K562 (cell line): ENCODE measurements at regions not wholly inside any gene's neighbourhood (a gene's known extent, or its start where the extent isn't known, plus 50 kb on each side); places are given as distances from the start of the nearest gene placed in this dataset.

Experiments used
- ATAC-seq: fragments of 200-7000 bp; cut with Tn5 transposase; 3 replicates; pipeline ENCODE4 v1.9.1; 2020; ENCODE audit warnings: moderate library complexity
- BruUV-seq: library from RNA; stranded (reverse); fragments of 400-500 nt; replicated peaks from 2 replicates; lab custom pipeline; 2021; lab: Mats Ljungman, UMichigan
- CTCF ChIA-PET: fragments of 300-600 bp; formaldehyde crosslinking; extraction: SDS; loops from one replicate; lab custom pipeline; 2021; ENCODE audit warnings: low intra/inter-chr PET ratio; lab: Yijun Ruan, JAX
- POLR2A ChIA-PET: fragments of 300-600, 350-650 bp; sonication (Branson Sonifier 250); formaldehyde crosslinking; extraction: SDS; loops from one replicate; lab custom pipeline; 2021; ENCODE audit warnings: antibody characterized with exemption, inconsistent platforms; lab: Yijun Ruan, JAX
- DNase-seq, 4 experiments: peaks; one replicate each; pipeline versions ENCODE4 v3.0.0 to v3.0.0-alpha.2; 2011 to 2018; ENCODE audit warnings: low spot score in 3 of 4, mixed read lengths in 3 of 4; ENCODE audit errors: extremely low read depth in 1 of 4
- FAIRE-seq: peaks from 2 replicates; lab custom pipeline; 2011; peaks lifted over from hg19 to GRCh38; lab: Jason Lieb, UNC
- H2AFZ ChIP-seq: 2 replicates; pipeline ENCODE4 v1.6.0; 2011; ENCODE audit warnings: low read depth, low read length, control low read depth, inconsistent platforms
- H3K27ac ChIP-seq: fragments of 200-600 bp; 3 replicates; pipeline ENCODE4 v1.8.0; 2011; ENCODE audit warnings: low read depth, mild to moderate bottlenecking, control low read depth, inconsistent platforms, low read length, moderate library complexity, mixed read lengths; ENCODE audit errors: extremely low read depth
- H3K27me3 ChIP-seq, 2 experiments: fragments of 300-600 bp in 1 of 2; 2 replicates in 1 of 2; 3 replicates in 1 of 2; pipeline versions ENCODE4 v1.6.0 to v1.8.0; 2011; ENCODE audit warnings: inconsistent platforms in 2 of 2, low read length in 2 of 2, mild to moderate bottlenecking in 1 of 2, mixed read lengths in 1 of 2, moderate library complexity in 1 of 2; ENCODE audit not compliant: control insufficient read depth in 2 of 2, insufficient read depth in 2 of 2
- H3K36me3 ChIP-seq: fragments of 300-600 bp; 3 replicates; pipeline ENCODE4 v1.8.0; 2011; ENCODE audit warnings: mild to moderate bottlenecking, low read length, inconsistent platforms; ENCODE audit not compliant: control insufficient read depth, insufficient read depth
- H3K4me1 ChIP-seq, 2 experiments: fragments of 200-600 bp in 1 of 2; replicated peaks in 1 of 2; 2 replicates in 1 of 2; 3 replicates in 1 of 2; pipeline versions ENCODE4 v1.5.1 to v1.8.0; 2011; ENCODE audit warnings: inconsistent platforms in 2 of 2, low read length in 2 of 2, mild to moderate bottlenecking in 1 of 2, mixed read lengths in 1 of 2, moderate library complexity in 1 of 2; ENCODE audit not compliant: control insufficient read depth in 2 of 2, insufficient read depth in 2 of 2
- H3K4me2 ChIP-seq: 2 replicates; pipeline ENCODE4 v1.6.1; 2011; ENCODE audit warnings: low read length, control low read depth, inconsistent platforms, mixed read lengths; ENCODE audit not compliant: insufficient read depth
- H3K4me3 ChIP-seq: fragments of 200-600 bp; sonication (generic), shearing (Covaris generic); 2 replicates; pipeline ENCODE4 v1.5.1; 2016; ENCODE audit warnings: control low read depth, inconsistent platforms
- H3K79me2 ChIP-seq: fragments of 200-600 bp; 3 replicates; pipeline ENCODE4 v1.8.0; 2011; ENCODE audit warnings: low read length, inconsistent platforms; ENCODE audit not compliant: control insufficient read depth, insufficient read depth
- H3K9ac ChIP-seq, 2 experiments: 2 replicates each; pipeline versions ENCODE4 v1.6.0 to v1.6.1; 2011; ENCODE audit warnings: low read depth in 2 of 2, low read length in 2 of 2, control low read depth in 1 of 2, inconsistent platforms in 1 of 2, mild to moderate bottlenecking in 1 of 2, mixed read lengths in 1 of 2; ENCODE audit not compliant: insufficient read depth in 1 of 2
- H3K9me1 ChIP-seq: one replicate; pipeline ENCODE4 v1.6.0; 2011; ENCODE audit warnings: inconsistent platforms, mild to moderate bottlenecking, low read length, moderate library complexity; ENCODE audit not compliant: control insufficient read depth, insufficient read depth
- H3K9me3 ChIP-seq: replicated peaks from 2 replicates; pipeline ENCODE4 v1.5.1; 2011; ENCODE audit warnings: low read depth, low read length, inconsistent platforms; ENCODE audit not compliant: control insufficient read depth, insufficient read depth
- H4K20me1 ChIP-seq: replicated peaks from 2 replicates; pipeline ENCODE4 v1.6.1; 2011; ENCODE audit warnings: low read length, inconsistent platforms, mixed read lengths; ENCODE audit not compliant: control insufficient read depth, insufficient read depth
- ELK3 ChIP-seq: fragments of 450-650 bp; formaldehyde crosslinking; IDR thresholded peaks from 2 replicates; pipeline ENCODE4 v1.4.0; 2020; ENCODE audit warnings: mild to moderate bottlenecking
- SMARCB1 ChIP-seq: IDR thresholded peaks from 2 replicates; pipeline ENCODE4 v1.6.1; 2011; ENCODE audit warnings: improper control_type of control experiment, low read depth; ENCODE audit not compliant: insufficient read length
- TCF15 ChIP-seq: fragments of 250-450 bp; sonication (Bioruptor Pico); IDR thresholded peaks from 2 replicates; pipeline ENCODE4 v1.8.0; 2022; ENCODE audit warnings: moderate library complexity, mild to moderate bottlenecking, inconsistent platforms
- THRAP3 ChIP-seq: fragments of 450-650 bp; IDR thresholded peaks from 2 replicates; pipeline ENCODE4 v1.6.1; 2016; ENCODE audit warnings: mild to moderate bottlenecking, inconsistent platforms, borderline replicate concordance
- USF2 ChIP-seq: sonication (generic); formaldehyde crosslinking; IDR thresholded peaks from 2 replicates; pipeline ENCODE4 v1.5.0; 2020; ENCODE audit warnings: missing genetic modification reagents
- ZNF224 ChIP-seq: sonication (generic); formaldehyde crosslinking; IDR thresholded peaks from 2 replicates; pipeline ENCODE4 v1.8.0; 2022; ENCODE audit warnings: mild to moderate bottlenecking, missing genetic modification reagents
- ZNF282 ChIP-seq: sonication (generic); formaldehyde crosslinking; IDR thresholded peaks from 2 replicates; pipeline ENCODE4 v1.8.1; 2023; ENCODE audit warnings: missing genetic modification reagents
- WGBS: fragments of 100-300 bp; shearing (Covaris generic); methylation state at CpG from one replicate; pipeline ENCODE4 v1.1.6; 2016; ENCODE audit warnings: low coverage, mixed read lengths; ENCODE audit not compliant: insufficient coverage; ENCODE audit errors: missing lambda C conversion rate; 5-methylcytosine and 5-hydroxymethylcytosine counted together
- in situ Hi-C: fragments of 300-500 bp; cut with MboI; formaldehyde crosslinking; loops from 4 replicates; pipeline ENCODE4 v1.15.0; 2018; ENCODE audit warnings: inconsistent platforms, mixed read lengths
- intact Hi-C: fragments of 100-400 bp; cut with micrococcal nuclease; formaldehyde crosslinking; loops from 2 replicates; pipeline ENCODE4 v1.14.2; 2022
- TF ChIP-seq, protein P1 (sequence below): fragments of 250-450 bp; sonication (Bioruptor Pico); IDR thresholded peaks from 2 replicates; pipeline ENCODE4 v1.4.0; 2020

DNA sequence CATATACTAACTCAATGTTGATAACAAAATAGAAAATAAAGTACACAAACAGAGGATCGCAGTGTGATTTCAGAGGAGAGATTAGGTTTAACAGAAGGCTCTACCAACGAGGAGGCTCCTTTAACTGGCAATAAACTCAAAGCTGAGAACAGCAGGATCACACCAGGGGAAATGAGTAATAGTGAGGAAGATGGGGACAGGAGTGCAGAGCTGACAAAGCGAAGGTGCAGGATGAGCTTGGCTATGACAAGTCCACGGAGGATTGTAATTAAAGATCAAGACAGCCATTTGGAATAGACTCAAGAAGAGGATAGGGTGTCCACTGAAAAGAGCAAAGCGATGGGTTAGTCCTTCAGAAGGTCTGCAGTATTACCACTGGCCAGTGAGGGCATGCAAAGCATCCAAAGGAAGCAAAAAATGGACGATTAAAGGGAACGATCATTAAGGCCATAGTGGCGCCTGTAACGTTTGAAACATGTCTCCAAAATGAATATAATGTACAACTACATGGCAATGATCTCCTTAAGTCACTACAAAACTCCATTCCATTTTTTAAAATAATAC lies 85.3 kb downstream of the GRIN2B start:
- no peaks in the 10 kb centered on the region for H3K79me2 ChIP-seq
- H3K36me3 ChIP-seq, result no peaks in the 10 kb centered on the region
- no peak overlapping the region for H3K9ac ChIP-seq
- H4K20me1 ChIP-seq, result no peaks in the 10 kb centered on the region
- in situ Hi-C loops (no loop called here), intact Hi-C loops (no loop called here)
- no peak for ATAC-seq
- H3K4me3 ChIP-seq, result no peak overlapping the region
- TF ChIP-seq USF2 (CRISPR knock-in tag) (no peak), SMARCB1 (no peak), ELK3 (no peak)
- no peaks in the 10 kb centered on the region for H3K27me3 ChIP-seq
- no peaks in the 10 kb centered on the region for H3K4me1 ChIP-seq
- WGBS, result 0% methylated on average over 8 of the region's 9 CpGs
- BruUV-seq, result no TSS peak
- no peak for DNase-seq
- no peak overlapping the region for H2AFZ ChIP-seq
- POLR2A ChIA-PET, result no interaction called here
- H3K9me1 ChIP-seq, result no peaks in the 10 kb centered on the region
- FAIRE-seq, result no peak
- CTCF ChIA-PET, result no interaction called here
- H3K27ac ChIP-seq, result no peak overlapping the region
- H3K4me2 ChIP-seq, result no peak overlapping the region
- H3K9me3 ChIP-seq, result no peaks in the 10 kb centered on the region

DNA sequence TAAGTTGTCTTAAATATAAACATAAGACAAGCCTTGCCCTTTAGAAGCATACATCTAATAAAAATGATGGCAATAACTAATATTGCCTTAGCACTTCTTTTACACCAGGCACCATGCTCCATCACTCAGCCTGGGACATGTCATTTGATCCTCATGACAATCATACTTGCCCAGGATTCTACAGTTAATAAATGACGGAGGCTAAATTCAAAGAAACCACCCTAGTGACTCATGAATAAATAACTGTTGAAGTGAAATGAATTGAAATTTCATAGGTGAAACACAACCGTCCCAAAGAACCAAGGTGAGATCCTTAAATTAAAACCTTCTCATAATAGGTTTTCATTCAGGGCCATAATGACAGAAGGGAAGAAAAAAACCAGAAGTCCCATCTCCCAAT lies 89.5 kb downstream of the GRIN2B start:
- Histone ChIP-seq H3K9me1 (no peaks in the 10 kb centered on the region), H3K4me3 (no peak overlapping the region), H3K4me2 (no peak overlapping the region), H2AFZ (no peak overlapping the region), H3K36me3 (no peaks in the 10 kb centered on the region), H3K27me3 (no peaks in the 10 kb centered on the region), H3K9ac (no peak overlapping the region), H3K9me3 (no peaks in the 10 kb centered on the region), H3K27ac (no peak overlapping the region), H3K79me2 (no peaks in the 10 kb centered on the region), H3K4me1 (no peaks in the 10 kb centered on the region), H4K20me1 (no peaks in the 10 kb centered on the region)
- intact Hi-C loops (no loop called here), in situ Hi-C loops (no loop called here)
- FAIRE-seq (no peak), DNase-seq (no peak), ATAC-seq (no peak)
- ChIA-PET CTCF (no interaction called here), POLR2A (no interaction called here)
- 0% methylated on average over 2 of the region's 2 CpGs for WGBS
- BruUV-seq, result no TSS peak
- no peak for TF ChIP-seq TCF15 (CRISPR knock-in tag)
- TF ChIP-seq ZNF282 (CRISPR knock-in tag), result no peak
- TF ChIP-seq, protein P1, sequence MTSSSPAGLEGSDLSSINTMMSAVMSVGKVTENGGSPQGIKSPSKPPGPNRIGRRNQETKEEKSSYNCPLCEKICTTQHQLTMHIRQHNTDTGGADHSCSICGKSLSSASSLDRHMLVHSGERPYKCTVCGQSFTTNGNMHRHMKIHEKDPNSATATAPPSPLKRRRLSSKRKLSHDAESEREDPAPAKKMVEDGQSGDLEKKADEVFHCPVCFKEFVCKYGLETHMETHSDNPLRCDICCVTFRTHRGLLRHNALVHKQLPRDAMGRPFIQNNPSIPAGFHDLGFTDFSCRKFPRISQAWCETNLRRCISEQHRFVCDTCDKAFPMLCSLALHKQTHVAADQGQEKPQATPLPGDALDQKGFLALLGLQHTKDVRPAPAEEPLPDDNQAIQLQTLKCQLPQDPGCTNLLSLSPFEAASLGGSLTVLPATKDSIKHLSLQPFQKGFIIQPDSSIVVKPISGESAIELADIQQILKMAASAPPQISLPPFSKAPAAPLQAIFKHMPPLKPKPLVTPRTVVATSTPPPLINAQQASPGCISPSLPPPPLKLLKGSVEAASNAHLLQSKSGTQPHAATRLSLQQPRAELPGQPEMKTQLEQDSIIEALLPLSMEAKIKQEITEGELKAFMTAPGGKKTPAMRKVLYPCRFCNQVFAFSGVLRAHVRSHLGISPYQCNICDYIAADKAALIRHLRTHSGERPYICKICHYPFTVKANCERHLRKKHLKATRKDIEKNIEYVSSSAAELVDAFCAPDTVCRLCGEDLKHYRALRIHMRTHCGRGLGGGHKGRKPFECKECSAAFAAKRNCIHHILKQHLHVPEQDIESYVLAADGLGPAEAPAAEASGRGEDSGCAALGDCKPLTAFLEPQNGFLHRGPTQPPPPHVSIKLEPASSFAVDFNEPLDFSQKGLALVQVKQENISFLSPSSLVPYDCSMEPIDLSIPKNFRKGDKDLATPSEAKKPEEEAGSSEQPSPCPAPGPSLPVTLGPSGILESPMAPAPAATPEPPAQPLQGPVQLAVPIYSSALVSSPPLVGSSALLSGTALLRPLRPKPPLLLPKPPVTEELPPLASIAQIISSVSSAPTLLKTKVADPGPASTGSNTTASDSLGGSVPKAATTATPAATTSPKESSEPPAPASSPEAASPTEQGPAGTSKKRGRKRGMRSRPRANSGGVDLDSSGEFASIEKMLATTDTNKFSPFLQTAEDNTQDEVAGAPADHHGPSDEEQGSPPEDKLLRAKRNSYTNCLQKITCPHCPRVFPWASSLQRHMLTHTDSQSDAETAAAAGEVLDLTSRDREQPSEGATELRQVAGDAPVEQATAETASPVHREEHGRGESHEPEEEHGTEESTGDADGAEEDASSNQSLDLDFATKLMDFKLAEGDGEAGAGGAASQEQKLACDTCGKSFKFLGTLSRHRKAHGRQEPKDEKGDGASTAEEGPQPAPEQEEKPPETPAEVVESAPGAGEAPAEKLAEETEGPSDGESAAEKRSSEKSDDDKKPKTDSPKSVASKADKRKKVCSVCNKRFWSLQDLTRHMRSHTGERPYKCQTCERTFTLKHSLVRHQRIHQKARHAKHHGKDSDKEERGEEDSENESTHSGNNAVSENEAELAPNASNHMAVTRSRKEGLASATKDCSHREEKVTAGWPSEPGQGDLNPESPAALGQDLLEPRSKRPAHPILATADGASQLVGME (CRISPR knock-in tag), result no peak
- TF ChIP-seq ZNF224 (CRISPR knock-in tag), result no peak
- TF ChIP-seq THRAP3, result no peak
